Spleen (tissue), 7 donors: ENCODE measurements at regions not wholly inside any gene's neighbourhood (a gene's known extent, or its start where the extent isn't known, plus 50 kb on each side); places are given as distances from the start of the nearest gene placed in this dataset.

Experiments
- POLR2A ChIP-seq, 3 donors: fragments of 450-650 bp; IDR thresholded peaks; one replicate each; pipeline ENCODE4 v1.5.1; 2017; ENCODE audit warnings: antibody characterized with exemption in 3 of 3, mild to moderate bottlenecking in 1 of 3
- TF ChIP-seq, protein P1 (sequence below), 11 experiments: fragments of 200-600 bp in 7 of 11; fragments of 450-650 bp in 4 of 11; sonication (generic) in 4 of 11; IDR thresholded peaks in 8 of 11; conservative IDR thresholded peaks in 3 of 11; 1 replicate in 7 of 11; 2 replicates in 4 of 11; pipeline versions ENCODE4 v1.4.0 to v1.8.0; 2016 to 2021; ENCODE audit warnings: antibody characterized with exemption in 11 of 11, inconsistent platforms in 4 of 11, mild to moderate bottlenecking in 1 of 11
- donor health status: DM: no; HTN: no; CAD: no; lungs with moderate emphysema.
- donor health status: DM: no; HTN: no; CAD: no.
- donor health status: DM: no; HTN: no; CAD: no.

DNA sequence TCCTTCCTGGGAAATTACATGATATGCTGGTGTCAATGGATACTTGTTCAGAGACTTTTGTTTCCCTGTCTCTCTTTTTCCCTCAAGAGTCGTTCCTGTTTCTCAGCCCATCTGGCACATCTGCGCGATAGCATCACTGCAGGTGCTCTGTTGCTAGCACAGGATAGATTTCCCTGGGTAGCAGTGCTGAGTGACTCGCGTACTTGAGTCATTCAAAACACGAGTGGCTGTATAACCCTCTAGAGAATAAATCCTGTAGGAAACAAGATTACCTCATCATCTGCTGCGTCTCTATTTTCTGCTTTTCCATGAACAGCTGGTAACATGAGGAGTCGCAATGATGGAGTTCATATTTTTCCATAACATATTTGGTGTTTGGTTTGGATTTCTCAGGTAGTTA, 452.0 kb upstream of the FZD8 start:
- TF ChIP-seq, protein P1, sequence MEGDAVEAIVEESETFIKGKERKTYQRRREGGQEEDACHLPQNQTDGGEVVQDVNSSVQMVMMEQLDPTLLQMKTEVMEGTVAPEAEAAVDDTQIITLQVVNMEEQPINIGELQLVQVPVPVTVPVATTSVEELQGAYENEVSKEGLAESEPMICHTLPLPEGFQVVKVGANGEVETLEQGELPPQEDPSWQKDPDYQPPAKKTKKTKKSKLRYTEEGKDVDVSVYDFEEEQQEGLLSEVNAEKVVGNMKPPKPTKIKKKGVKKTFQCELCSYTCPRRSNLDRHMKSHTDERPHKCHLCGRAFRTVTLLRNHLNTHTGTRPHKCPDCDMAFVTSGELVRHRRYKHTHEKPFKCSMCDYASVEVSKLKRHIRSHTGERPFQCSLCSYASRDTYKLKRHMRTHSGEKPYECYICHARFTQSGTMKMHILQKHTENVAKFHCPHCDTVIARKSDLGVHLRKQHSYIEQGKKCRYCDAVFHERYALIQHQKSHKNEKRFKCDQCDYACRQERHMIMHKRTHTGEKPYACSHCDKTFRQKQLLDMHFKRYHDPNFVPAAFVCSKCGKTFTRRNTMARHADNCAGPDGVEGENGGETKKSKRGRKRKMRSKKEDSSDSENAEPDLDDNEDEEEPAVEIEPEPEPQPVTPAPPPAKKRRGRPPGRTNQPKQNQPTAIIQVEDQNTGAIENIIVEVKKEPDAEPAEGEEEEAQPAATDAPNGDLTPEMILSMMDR (IDR thresholded peaks at IDR 0.05 in 8 of 11, conservative IDR thresholded peaks at IDR 0.05 in 3 of 11) = no peak
- TF ChIP-seq POLR2A (IDR thresholded peaks at IDR 0.05) = no peak
